ENCODE measurements at regions not wholly inside any gene's neighbourhood (a gene's known extent, or its start where the extent isn't known, plus 50 kb on each side); places are given as distances from the start of the nearest gene placed in this dataset.

GRCh38 chrX:115952417-115953092 is 218.0 kb upstream of the AGTR2 start:
- TF ChIP-seq, protein P1, sequence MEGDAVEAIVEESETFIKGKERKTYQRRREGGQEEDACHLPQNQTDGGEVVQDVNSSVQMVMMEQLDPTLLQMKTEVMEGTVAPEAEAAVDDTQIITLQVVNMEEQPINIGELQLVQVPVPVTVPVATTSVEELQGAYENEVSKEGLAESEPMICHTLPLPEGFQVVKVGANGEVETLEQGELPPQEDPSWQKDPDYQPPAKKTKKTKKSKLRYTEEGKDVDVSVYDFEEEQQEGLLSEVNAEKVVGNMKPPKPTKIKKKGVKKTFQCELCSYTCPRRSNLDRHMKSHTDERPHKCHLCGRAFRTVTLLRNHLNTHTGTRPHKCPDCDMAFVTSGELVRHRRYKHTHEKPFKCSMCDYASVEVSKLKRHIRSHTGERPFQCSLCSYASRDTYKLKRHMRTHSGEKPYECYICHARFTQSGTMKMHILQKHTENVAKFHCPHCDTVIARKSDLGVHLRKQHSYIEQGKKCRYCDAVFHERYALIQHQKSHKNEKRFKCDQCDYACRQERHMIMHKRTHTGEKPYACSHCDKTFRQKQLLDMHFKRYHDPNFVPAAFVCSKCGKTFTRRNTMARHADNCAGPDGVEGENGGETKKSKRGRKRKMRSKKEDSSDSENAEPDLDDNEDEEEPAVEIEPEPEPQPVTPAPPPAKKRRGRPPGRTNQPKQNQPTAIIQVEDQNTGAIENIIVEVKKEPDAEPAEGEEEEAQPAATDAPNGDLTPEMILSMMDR (optimal IDR thresholded peaks at IDR 0.05 in 1 of 3, IDR thresholded peaks at IDR 0.05 in 1 of 3, conservative IDR thresholded peaks at IDR 0.05 in 1 of 3; ENCODE audit: extremely low read depth in 1 of 3, insufficient read depth in 2 of 3, low read length in 3 of 3) = no peak
- TF ChIP-seq EZH2 (IDR thresholded peaks at IDR 0.05; ENCODE audit: low read length) = no peak
